ENCODE measurements at regions not wholly inside any gene's neighbourhood (a gene's known extent, or its start where the extent isn't known, plus 50 kb on each side); places are given as distances from the start of the nearest gene placed in this dataset.
"Not testable (repeated sequence)": the region's sequence is repeated elsewhere in the genome, so short reads cannot be mapped to it uniquely, and the experiment has no call there.

GRCh38 chr20:47836256-47836817 is 51.1 kb upstream of the SULF2 start:
- H3K4me2 ChIP-seq (ENCODE audit: low read depth, low read length); H4K20me1 ChIP-seq (ENCODE audit: insufficient read depth, low read length); H3K9me3 ChIP-seq (ENCODE audit: low read length); H3K9ac ChIP-seq (ENCODE audit: insufficient read depth, low read depth, low read length); FAIRE-seq; CTCF ChIA-PET (ENCODE audit: low intra/inter-chr PET ratio, low total read pairs); DNase-seq (ENCODE audit: low spot score); H3K79me2 ChIP-seq (ENCODE audit: insufficient read depth, low read length); H3K4me3 ChIP-seq (replicated peaks in 1 of 3; ENCODE audit: insufficient read depth in 1 of 3, low read depth in 2 of 3, low read length in 3 of 3); BruUV-seq (replicated peaks); H3K27ac ChIP-seq (ENCODE audit: extremely low read length, insufficient read depth, low read length); H3K4me1 ChIP-seq (ENCODE audit: insufficient read depth, low read length); H2AFZ ChIP-seq (ENCODE audit: low read length); in situ Hi-C loops (cut with HindIII; ENCODE audit: extremely low pct_ligation_motif_present, low pct_unique_long_range_greater_than_20kb); ATAC-seq; POLR2A ChIA-PET; H3K36me3 ChIP-seq (replicated peaks in 1 of 2; ENCODE audit: control insufficient read depth in 1 of 2, insufficient read depth in 2 of 2, low read length in 2 of 2): not testable (repeated sequence)
- H3K27me3 ChIP-seq (ENCODE audit: control insufficient read depth in 1 of 2, insufficient read depth in 2 of 2, low read length in 2 of 2), result peaks cover 4 to 17% of the 10 kb centered on the region in 2 experiments; a peak in 3 of 5 replicates
- 35% methylated on average over 11 of the region's 11 CpGs for WGBS (ENCODE audit: low lambda C conversion rate)
- intact Hi-C loops (cut with micrococcal nuclease; ENCODE audit: unreplicated experiment), result loop anchor here (5.0 kb wide), 1 partner anchor 56 kb away; no protein-coding TSS in a partner anchor

Small RNA genes lying in the stretch of these regions (small RNA-seq; reads per million reads assigned to genes)
- gene RNA5SP486 (ENCODE audit: insufficient read depth in 2 of 3, insufficient read length in 3 of 3, low read depth in 2 of 3, low replicate concordance in 1 of 3) (0 reads per million in 3 experiments), gene RNU7-144P (ENCODE audit: insufficient read depth in 2 of 3, insufficient read length in 3 of 3, low read depth in 2 of 3, low replicate concordance in 1 of 3) (0 reads per million in 3 experiments), gene RNU7-92P (ENCODE audit: insufficient read depth in 2 of 3, insufficient read length in 3 of 3, low read depth in 2 of 3, low replicate concordance in 1 of 3) (0 to 0.33 (median 0) reads per million in 3 experiments)
